WTC11 (cell line): ENCODE measurements at regions not wholly inside any gene's neighbourhood (a gene's known extent, or its start where the extent isn't known, plus 50 kb on each side); places are given as distances from the start of the nearest gene placed in this dataset.

Experiments used
- ATAC-seq: fragments of 200-7000 bp; cut with Tn5 transposase; 2 replicates; pipeline ENCODE4 v1.10.0; 2021; ENCODE audit warnings: mild to moderate bottlenecking, moderate library complexity
- CTCF ChIA-PET: fragments of 300-600 bp; sonication (Branson Sonifier 250); formaldehyde crosslinking; loops from one replicate; lab custom pipeline; 2021; ENCODE audit warnings: antibody characterized with exemption; lab: Charles Lee
- POLR2A ChIA-PET: fragments of 350-600 bp; sonication (Branson Sonifier 250); formaldehyde crosslinking; loops from one replicate; lab custom pipeline; 2021; ENCODE audit warnings: antibody characterized with exemption; lab: Charles Lee
- DNase-seq: peaks from one replicate; pipeline ENCODE4 v3.0.0; 2021; ENCODE audit warnings: low spot score
- H3K27ac Mint-ChIP-seq: 2 replicates; pipeline ENCODE4 v1.8.0; 2021; ENCODE audit warnings: mixed read lengths
- H3K27me3 Mint-ChIP-seq: 2 replicates; pipeline ENCODE4 v1.8.0; 2021; ENCODE audit warnings: low read depth, mild to moderate bottlenecking, moderate library complexity, mixed read lengths
- H3K36me3 Mint-ChIP-seq: 2 replicates; pipeline ENCODE4 v1.8.0; 2021; ENCODE audit warnings: mixed read lengths
- H3K4me1 Mint-ChIP-seq: 2 replicates; pipeline ENCODE4 v1.8.0; 2022; ENCODE audit warnings: mixed read lengths
- H3K4me3 Mint-ChIP-seq: 2 replicates; pipeline ENCODE4 v1.8.0; 2021; ENCODE audit warnings: mild to moderate bottlenecking, moderate library complexity, mixed read lengths
- H3K9me3 Mint-ChIP-seq: 2 replicates; pipeline ENCODE4 v1.8.0; 2021; ENCODE audit warnings: mixed read lengths
- ARID4B ChIP-seq: sonication (generic); formaldehyde crosslinking; IDR thresholded peaks from 2 replicates; pipeline ENCODE4 v1.8.0; 2023; ENCODE audit warnings: missing genetic modification reagents, mild to moderate bottlenecking, borderline replicate concordance
- E2F1 ChIP-seq: sonication (generic); formaldehyde crosslinking; IDR thresholded peaks from 2 replicates; pipeline ENCODE4 v1.8.0; 2022; ENCODE audit warnings: mild to moderate bottlenecking, missing genetic modification reagents
- E2F4 ChIP-seq: sonication (generic); formaldehyde crosslinking; IDR thresholded peaks from 2 replicates; pipeline ENCODE4 v1.8.1; 2022; ENCODE audit warnings: low read depth, mild to moderate bottlenecking, moderate library complexity, missing genetic modification reagents, borderline replicate concordance
- HMGA2 ChIP-seq: fragments of 250-450 bp; sonication (Bioruptor Pico); IDR thresholded peaks from 2 replicates; pipeline ENCODE4 v1.4.0; 2021; ENCODE audit warnings: mild to moderate bottlenecking, moderate library complexity
- PRDM15 ChIP-seq: sonication (generic); formaldehyde crosslinking; IDR thresholded peaks from 2 replicates; pipeline ENCODE4 v1.8.0; 2022; ENCODE audit warnings: missing genetic modification reagents
- TCF7 ChIP-seq: sonication (generic); formaldehyde crosslinking; IDR thresholded peaks from 2 replicates; pipeline ENCODE4 v1.8.0; 2022; ENCODE audit warnings: mild to moderate bottlenecking, low read depth, missing genetic modification reagents, moderate library complexity
- ZNF138 ChIP-seq: sonication (generic); formaldehyde crosslinking; conservative IDR thresholded peaks from 2 replicates; pipeline ENCODE4 v1.8.1; 2022; ENCODE audit warnings: mild to moderate bottlenecking, moderate library complexity, missing genetic modification reagents
- ZNF416 ChIP-seq: fragments of 250-450 bp; sonication (Bioruptor Pico); IDR thresholded peaks from 2 replicates; pipeline ENCODE4 v1.9.0; 2021; ENCODE audit warnings: mild to moderate bottlenecking, inconsistent platforms
- ZNF532 ChIP-seq: fragments of 250-450 bp; sonication (Bioruptor Pico); IDR thresholded peaks from 2 replicates; pipeline ENCODE4 v1.9.0; 2021; ENCODE audit warnings: mild to moderate bottlenecking, borderline replicate concordance

- H3K4me3 Mint-ChIP-seq = no peak overlapping the region
- ATAC-seq (no peak), DNase-seq (no peak)
- ChIA-PET POLR2A (no interaction called here), CTCF (no interaction called here)
- no peaks in the 10 kb centered on the region; the same call in 1 of the 2 replicates for H3K9me3 Mint-ChIP-seq
- TF ChIP-seq PRDM15 (CRISPR knock-in tag) = no peak
- no peak for TF ChIP-seq E2F1 (CRISPR knock-in tag)
- no peak for TF ChIP-seq ZNF138
- no peak for TF ChIP-seq HMGA2 (CRISPR knock-in tag)
- TF ChIP-seq ZNF532 (CRISPR knock-in tag) = no peak
- no peak for TF ChIP-seq ZNF416 (CRISPR knock-in tag)
- no peak for TF ChIP-seq ARID4B
- no peaks in the 10 kb centered on the region for H3K27me3 Mint-ChIP-seq
- H3K4me1 Mint-ChIP-seq = peaks cover 22% of the 10 kb centered on the region
- H3K36me3 Mint-ChIP-seq = no peaks in the 10 kb centered on the region
- no peak overlapping the region for H3K27ac Mint-ChIP-seq
Observed at GRCh38 chr7:67950321-67951083, 953.9 kb downstream of the TYW1 start.

GRCh38 chr7:67955061-67955460 lies 958.4 kb downstream of the TYW1 start:
- Mint-ChIP-seq H3K9me3 (peaks cover 3% of the 10 kb centered on the region; the same call in 1 of the 2 replicates), H3K36me3 (no peaks in the 10 kb centered on the region), H3K27ac (no peak overlapping the region), H3K4me1 (peaks cover 25% of the 10 kb centered on the region), H3K4me3 (no peak overlapping the region), H3K27me3 (no peaks in the 10 kb centered on the region)
- ChIA-PET CTCF (no interaction called here), POLR2A (no interaction called here)
- ATAC-seq (peak; percentile 77), DNase-seq (no peak)
- TF ChIP-seq TCF7 (no peak), HMGA2 (CRISPR knock-in tag) (no peak), E2F4 (CRISPR knock-in tag) (no peak)
